Stimulated activated CD4-positive, alpha-beta T cell treated with anti-CD3 and anti-CD28 coated beads, Interleukin-1b, Interleukin-23, amount 100 ng/mL, for 24 hours (primary cell): ENCODE measurements at regions not wholly inside any gene's neighbourhood (a gene's known extent, or its start where the extent isn't known, plus 50 kb on each side); places are given as distances from the start of the nearest gene placed in this dataset.

Source experiments
- DNase-seq, 4 experiments: peaks; one replicate each; pipeline ENCODE4 v3.0.0-alpha.2; 2020; ENCODE audit warnings: low read depth in 4 of 4, low spot score in 1 of 4

- DNase-seq = no peak
Measured at GRCh38 chr4:110878413-110878812, 255.5 kb upstream of the PITX2 start.

GRCh38 chr4:110878956-110879355 lies 256.1 kb upstream of the PITX2 start:
- DNase-seq = no peak

GRCh38 chr4:110886270-110886669 lies 263.4 kb upstream of the PITX2 start:
- no peak for DNase-seq

GRCh38 chr4:110886856-110887255 lies 264.0 kb upstream of the PITX2 start:
- DNase-seq = no peak

GRCh38 chr4:110897784-110898183 lies 274.9 kb upstream of the PITX2 start:
- no peak for DNase-seq

- DNase-seq = no peak
Measured at GRCh38 chr4:110898290-110898689, 275.4 kb upstream of the PITX2 start.

GRCh38 chr4:110900213-110900769 lies 277.4 kb upstream of the PITX2 start:
- DNase-seq = no peak

- DNase-seq = no peak
Measured at GRCh38 chr4:110902500-110902899, 279.6 kb upstream of the PITX2 start.

- DNase-seq = no peak
Measured at GRCh38 chr4:110904435-110905065, 281.7 kb upstream of the PITX2 start.

GRCh38 chr4:110905367-110905766 lies 282.5 kb upstream of the PITX2 start:
- DNase-seq = no peak

GRCh38 chr4:110907801-110908313 lies 285.0 kb upstream of the PITX2 start:
- no peak for DNase-seq

- no peak for DNase-seq
Measured at GRCh38 chr4:110914791-110915190, 291.9 kb upstream of the PITX2 start.

- DNase-seq = no peak
Measured at GRCh38 chr4:110915301-110915700, 292.4 kb upstream of the PITX2 start.

- DNase-seq = no peak
Measured at GRCh38 chr4:110916505-110916904, 293.6 kb upstream of the PITX2 start.

GRCh38 chr4:110917835-110918234 lies 295.0 kb upstream of the PITX2 start:
- DNase-seq = no peak

GRCh38 chr4:110920990-110921389 lies 298.1 kb upstream of the PITX2 start:
- no peak for DNase-seq

GRCh38 chr4:110924761-110925160 lies 301.9 kb upstream of the PITX2 start:
- no peak for DNase-seq

GRCh38 chr4:110926841-110927400 lies 304.0 kb upstream of the PITX2 start:
- DNase-seq = no peak

- DNase-seq = no peak
Measured at GRCh38 chr4:110933341-110933740, 310.5 kb upstream of the PITX2 start.

GRCh38 chr4:110944501-110944900 lies 321.6 kb upstream of the PITX2 start:
- DNase-seq = no peak

GRCh38 chr4:110945600-110945999 lies 322.7 kb upstream of the PITX2 start:
- DNase-seq = no peak

- DNase-seq = no peak
Measured at GRCh38 chr4:110949542-110949941, 326.7 kb upstream of the PITX2 start.

GRCh38 chr4:110950731-110951130 lies 327.9 kb upstream of the PITX2 start:
- DNase-seq = no peak
